ENCODE measurements at regions not wholly inside any gene's neighbourhood (a gene's known extent, or its start where the extent isn't known, plus 50 kb on each side); places are given as distances from the start of the nearest gene placed in this dataset.

DNA sequence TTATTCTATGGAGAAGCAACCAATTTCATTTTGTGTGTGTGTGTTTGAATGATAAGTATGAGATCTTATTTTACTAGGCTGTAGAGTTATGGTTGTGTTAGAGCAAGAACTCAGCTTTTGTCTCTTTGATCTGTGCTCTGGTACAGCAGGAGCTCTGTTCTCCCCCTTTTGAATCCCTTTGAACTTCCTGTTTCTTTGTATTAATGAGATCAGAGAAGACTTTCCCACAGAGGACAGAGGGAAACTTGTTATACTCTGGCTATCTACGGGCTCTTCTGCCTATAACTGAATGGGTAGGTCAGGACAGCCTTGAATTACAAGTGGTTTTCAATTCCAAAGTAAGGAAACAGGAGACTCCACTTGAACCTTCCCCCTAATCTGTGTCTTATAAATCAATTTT, 1015.0 kb upstream of the RAG2 start:
- Histone ChIP-seq H3K9ac (no peak overlapping the region), H3F3A (ENCODE audit: insufficient read depth) (no peaks in the 10 kb centered on the region), H3K36me3 (ENCODE audit: low read depth) (no peaks in the 10 kb centered on the region), H3K27me3 (replicated peaks; ENCODE audit: insufficient read depth) (no peaks in the 10 kb centered on the region), H3K27ac (no peak overlapping the region), H3K79me2 (ENCODE audit: insufficient read depth) (no peaks in the 10 kb centered on the region), H3K9me3 (ENCODE audit: low read depth) (no peaks in the 10 kb centered on the region), H4K20me1 (ENCODE audit: insufficient read depth) (no peaks in the 10 kb centered on the region), H3K4me1 (ENCODE audit: insufficient read depth) (no peaks in the 10 kb centered on the region), H3K9me2 (ENCODE audit: insufficient read depth) (no peaks in the 10 kb centered on the region), H2AFZ (no peak overlapping the region), H3K4me3 (no peak overlapping the region), H3K4me2 (ENCODE audit: unreplicated experiment) (no peak overlapping the region)
- in situ Hi-C loops (cut with MboI): no loop called here
- WGBS, 2 experiments (ENCODE audit: low coverage in 1 of 2, low lambda C conversion rate in 2 of 2, missing lambda C conversion rate in 2 of 2): 0% methylated on average over 1 of the region's 1 CpG
- no peak for DNase-seq
- TF ChIP-seq EZH2phosphoT487 (IDR thresholded peaks at IDR 0.05; ENCODE audit: insufficient read depth, low read depth) (no peak), EZH2 (IDR thresholded peaks at IDR 0.05; ENCODE audit: insufficient read depth, poor library complexity, severe bottlenecking) (no peak)

DNA sequence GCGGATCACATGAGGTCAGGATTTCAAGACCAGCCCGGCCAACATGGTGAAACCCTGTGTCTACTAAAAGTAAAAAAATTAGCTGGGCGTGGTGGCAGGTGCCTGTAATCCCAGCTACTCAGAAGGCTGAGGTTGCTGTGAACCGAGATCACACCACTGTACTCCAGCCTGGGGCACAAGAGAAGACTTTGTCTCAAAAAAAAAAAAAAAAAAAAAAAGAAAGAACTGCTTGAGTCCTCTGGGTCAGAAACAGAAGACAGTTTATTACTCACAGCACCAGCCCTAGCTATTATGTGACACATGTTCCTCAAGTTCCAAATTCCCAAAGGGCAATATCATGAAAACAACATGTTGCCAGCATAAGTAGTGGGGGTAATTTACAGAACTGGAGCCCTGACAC, 1014.1 kb upstream of the RAG2 start:
- Histone ChIP-seq H3K9me2 (ENCODE audit: insufficient read depth) (no peaks in the 10 kb centered on the region), H3K27ac (no peak overlapping the region), H3K27me3 (replicated peaks; ENCODE audit: insufficient read depth) (no peaks in the 10 kb centered on the region), H3K9ac (no peak overlapping the region), H3K36me3 (ENCODE audit: low read depth) (no peaks in the 10 kb centered on the region), H2AFZ (no peak overlapping the region), H3K4me2 (ENCODE audit: unreplicated experiment) (no peak overlapping the region), H3K4me1 (ENCODE audit: insufficient read depth) (no peaks in the 10 kb centered on the region), H3K79me2 (ENCODE audit: insufficient read depth) (no peaks in the 10 kb centered on the region), H3K4me3 (no peak overlapping the region), H3F3A (ENCODE audit: insufficient read depth) (no peaks in the 10 kb centered on the region), H4K20me1 (ENCODE audit: insufficient read depth) (no peaks in the 10 kb centered on the region), H3K9me3 (ENCODE audit: low read depth) (no peaks in the 10 kb centered on the region)
- DNase-seq: no peak
- WGBS, 2 experiments (ENCODE audit: low coverage in 1 of 2, low lambda C conversion rate in 2 of 2, missing lambda C conversion rate in 2 of 2): 15 to 21% methylated on average over 4 of the region's 4 CpGs
- in situ Hi-C loops (cut with MboI): no loop called here
- TF ChIP-seq EZH2phosphoT487 (IDR thresholded peaks at IDR 0.05; ENCODE audit: insufficient read depth, low read depth): no peak
- TF ChIP-seq EZH2 (IDR thresholded peaks at IDR 0.05; ENCODE audit: insufficient read depth, poor library complexity, severe bottlenecking): no peak

DNA sequence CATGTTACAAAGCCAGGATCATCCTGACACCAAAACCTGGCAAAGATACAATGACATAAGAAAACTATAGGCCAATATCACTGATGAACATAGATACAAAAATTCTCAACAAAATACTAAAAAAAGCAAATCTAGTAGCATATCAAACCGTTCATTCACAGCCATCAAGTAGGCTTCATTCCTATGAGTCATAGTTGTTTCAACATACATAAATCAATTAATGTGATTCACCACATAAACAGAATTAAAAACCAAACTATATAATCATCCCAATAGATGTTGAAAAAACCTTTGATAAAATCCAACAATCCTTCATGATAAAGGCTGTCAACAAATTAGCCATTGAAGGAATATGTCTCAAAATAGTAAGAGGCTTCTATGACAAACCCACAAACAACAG, 1007.2 kb upstream of the RAG2 start:
- no peak overlapping the region for H3K9ac ChIP-seq
- 18 to 24% methylated on average over 1 of the region's 1 CpG for WGBS, 2 experiments (ENCODE audit: low coverage in 1 of 2, low lambda C conversion rate in 2 of 2, missing lambda C conversion rate in 2 of 2)
- H3K27me3 ChIP-seq (replicated peaks; ENCODE audit: insufficient read depth): no peaks in the 10 kb centered on the region
- H3F3A ChIP-seq (ENCODE audit: insufficient read depth): no peaks in the 10 kb centered on the region
- no peak for DNase-seq
- H3K4me2 ChIP-seq (ENCODE audit: unreplicated experiment): no peak overlapping the region
- H2AFZ ChIP-seq: no peak overlapping the region
- no peaks in the 10 kb centered on the region for H3K9me2 ChIP-seq (ENCODE audit: insufficient read depth)
- H3K79me2 ChIP-seq (ENCODE audit: insufficient read depth): no peaks in the 10 kb centered on the region
- TF ChIP-seq EZH2phosphoT487 (IDR thresholded peaks at IDR 0.05; ENCODE audit: insufficient read depth, low read depth) (no peak), EZH2 (IDR thresholded peaks at IDR 0.05; ENCODE audit: insufficient read depth, poor library complexity, severe bottlenecking) (no peak)
- in situ Hi-C loops (cut with MboI): no loop called here
- no peaks in the 10 kb centered on the region for H4K20me1 ChIP-seq (ENCODE audit: insufficient read depth)
- H3K27ac ChIP-seq: no peak overlapping the region
- H3K4me3 ChIP-seq: no peak overlapping the region
- H3K36me3 ChIP-seq (ENCODE audit: low read depth): no peaks in the 10 kb centered on the region
- no peaks in the 10 kb centered on the region for H3K9me3 ChIP-seq (ENCODE audit: low read depth)
- H3K4me1 ChIP-seq (ENCODE audit: insufficient read depth): no peaks in the 10 kb centered on the region

DNA sequence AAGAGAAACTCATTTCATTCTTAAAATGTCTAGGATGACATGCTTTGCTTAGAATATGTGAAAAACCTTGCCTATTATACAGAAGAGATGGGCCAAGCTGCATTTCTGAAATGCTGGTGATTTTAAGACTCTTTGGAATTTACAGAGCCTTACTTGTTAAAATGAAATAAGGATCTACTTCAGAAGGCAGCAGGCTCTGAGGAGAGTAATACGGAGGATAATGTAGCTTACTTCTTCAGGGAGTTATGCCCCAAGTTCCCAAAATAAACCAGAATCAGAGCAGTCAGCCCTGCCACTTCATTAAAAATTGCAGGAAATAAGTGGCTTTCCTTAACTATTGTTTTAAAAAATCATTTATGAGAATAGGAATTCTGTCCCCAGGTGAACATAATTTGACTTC, 1000.3 kb upstream of the RAG2 start:
- Histone ChIP-seq H3K9ac (no peak overlapping the region), H3K27ac (no peak overlapping the region), H3F3A (ENCODE audit: insufficient read depth) (no peaks in the 10 kb centered on the region), H3K4me3 (no peak overlapping the region), H3K36me3 (ENCODE audit: low read depth) (no peaks in the 10 kb centered on the region), H3K9me2 (ENCODE audit: insufficient read depth) (no peaks in the 10 kb centered on the region), H3K27me3 (replicated peaks; ENCODE audit: insufficient read depth) (no peaks in the 10 kb centered on the region), H3K79me2 (ENCODE audit: insufficient read depth) (no peaks in the 10 kb centered on the region), H3K4me2 (ENCODE audit: unreplicated experiment) (no peak overlapping the region), H2AFZ (no peak overlapping the region), H3K4me1 (ENCODE audit: insufficient read depth) (no peaks in the 10 kb centered on the region), H3K9me3 (ENCODE audit: low read depth) (no peaks in the 10 kb centered on the region), H4K20me1 (ENCODE audit: insufficient read depth) (no peaks in the 10 kb centered on the region)
- no peak for TF ChIP-seq EZH2 (IDR thresholded peaks at IDR 0.05; ENCODE audit: insufficient read depth, poor library complexity, severe bottlenecking)
- no peak for TF ChIP-seq EZH2phosphoT487 (IDR thresholded peaks at IDR 0.05; ENCODE audit: insufficient read depth, low read depth)
- no peak for DNase-seq
- in situ Hi-C loops (cut with MboI): no loop called here
- WGBS, 2 experiments (ENCODE audit: low coverage in 1 of 2, low lambda C conversion rate in 2 of 2, missing lambda C conversion rate in 2 of 2): 11 to 17% methylated on average over 1 of the region's 1 CpG

DNA sequence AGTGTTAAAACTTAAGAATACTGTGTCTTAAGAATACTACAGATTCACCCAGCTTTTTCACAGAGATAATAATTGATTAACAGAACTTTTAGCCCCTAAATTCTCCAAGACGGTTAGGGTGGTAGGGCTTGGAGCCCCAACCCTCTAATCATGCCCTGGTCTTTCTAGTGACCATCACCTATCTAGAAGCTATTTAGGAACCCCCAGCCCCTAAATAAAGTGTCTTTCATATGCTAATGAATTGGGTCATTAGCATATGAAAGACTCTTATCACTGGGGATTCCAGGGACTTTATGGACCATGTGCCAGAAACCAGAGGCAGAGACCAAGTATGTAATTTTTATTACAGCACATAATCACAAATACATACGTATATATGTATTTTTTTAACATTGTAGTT, 999.7 kb upstream of the RAG2 start:
- no peaks in the 10 kb centered on the region for H3K4me1 ChIP-seq (ENCODE audit: insufficient read depth)
- H4K20me1 ChIP-seq (ENCODE audit: insufficient read depth): no peaks in the 10 kb centered on the region
- no peak overlapping the region for H2AFZ ChIP-seq
- no peaks in the 10 kb centered on the region for H3K27me3 ChIP-seq (replicated peaks; ENCODE audit: insufficient read depth)
- H3K9me2 ChIP-seq (ENCODE audit: insufficient read depth): no peaks in the 10 kb centered on the region
- H3K79me2 ChIP-seq (ENCODE audit: insufficient read depth): no peaks in the 10 kb centered on the region
- H3K36me3 ChIP-seq (ENCODE audit: low read depth): no peaks in the 10 kb centered on the region
- H3K27ac ChIP-seq: no peak overlapping the region
- DNase-seq: no peak
- H3K9ac ChIP-seq: no peak overlapping the region
- no peaks in the 10 kb centered on the region for H3F3A ChIP-seq (ENCODE audit: insufficient read depth)
- H3K9me3 ChIP-seq (ENCODE audit: low read depth): no peaks in the 10 kb centered on the region
- TF ChIP-seq EZH2 (IDR thresholded peaks at IDR 0.05; ENCODE audit: insufficient read depth, poor library complexity, severe bottlenecking) (no peak), EZH2phosphoT487 (IDR thresholded peaks at IDR 0.05; ENCODE audit: insufficient read depth, low read depth) (no peak)
- no peak overlapping the region for H3K4me2 ChIP-seq (ENCODE audit: unreplicated experiment)
- no peak overlapping the region for H3K4me3 ChIP-seq
- in situ Hi-C loops (cut with MboI): no loop called here
- 11% methylated on average over 2 of the region's 2 CpGs for WGBS, 2 experiments (ENCODE audit: low coverage in 1 of 2, low lambda C conversion rate in 2 of 2, missing lambda C conversion rate in 2 of 2)

All from GM23248 (cell line).